ENCODE measurements at regions not wholly inside any gene's neighbourhood (a gene's known extent, or its start where the extent isn't known, plus 50 kb on each side); places are given as distances from the start of the nearest gene placed in this dataset.

- DNase-seq (ENCODE audit: low read depth in 1 of 2, low spot score in 2 of 2), result no peak
- Histone ChIP-seq H3K9me3 (ENCODE audit: insufficient read depth in 2 of 2, low read depth in 1 of 2, low read length in 1 of 2) (no peaks in the 10 kb centered on the region), H3K27ac (ENCODE audit: low read depth, low read length) (no peak overlapping the region), H3K4ac (replicated peaks; ENCODE audit: insufficient read length, low read depth, low read length) (no peak overlapping the region), H3K79me2 (ENCODE audit: control insufficient read depth in 1 of 2, insufficient read depth in 2 of 2, low read length in 2 of 2) (no peaks in the 10 kb centered on the region), H4K5ac (ENCODE audit: insufficient read length, low read depth, low read length) (no peak overlapping the region), H3K14ac (ENCODE audit: insufficient read length) (no peak overlapping the region), H3K4me2 (ENCODE audit: insufficient read depth in 1 of 2, low read depth in 2 of 2, low read length in 2 of 2) (no peak overlapping the region), H4K8ac (ENCODE audit: extremely low read depth, insufficient read depth, low read length) (no peak overlapping the region), H3K23ac (ENCODE audit: insufficient read length) (no peak overlapping the region), H3K4me3 (ENCODE audit: extremely low read depth in 1 of 4, insufficient read depth in 2 of 4, low read depth in 3 of 4, low read length in 4 of 4) (no peak overlapping the region), H2BK20ac (ENCODE audit: low read length) (no peak overlapping the region), H4K91ac (replicated peaks; ENCODE audit: insufficient read length, low read length) (no peak overlapping the region), H2BK15ac (ENCODE audit: low read length) (no peak overlapping the region), H3K18ac (ENCODE audit: extremely low read depth, low read length) (no peak overlapping the region), H4K20me1 (replicated peaks in 1 of 2; ENCODE audit: control insufficient read depth in 1 of 2, insufficient read depth in 2 of 2, low read length in 2 of 2) (no peaks in the 10 kb centered on the region), H2AFZ (ENCODE audit: low read length) (no peak overlapping the region), H3K27me3 (replicated peaks in 1 of 4; ENCODE audit: control insufficient read depth in 3 of 4, extremely low read depth in 1 of 4, insufficient read depth in 3 of 4, low read length in 3 of 4) (peaks cover 6 to 32% (median 29%) of the 10 kb centered on the region in 4 experiments), H3K23me2 (ENCODE audit: low read depth, low read length) (peaks cover 5% of the 10 kb centered on the region), H3K4me1 (replicated peaks in 1 of 4; ENCODE audit: control insufficient read depth in 3 of 4, insufficient read depth in 4 of 4, low read length in 3 of 4) (peaks cover 3 to 15% (median 5%) of the 10 kb centered on the region in 4 experiments; a peak in 6 of 7 replicates), H3K9ac (replicated peaks in 1 of 4; ENCODE audit: extremely low read depth in 1 of 4, low read depth in 3 of 4, low read length in 3 of 4) (no peak overlapping the region), H2BK12ac (ENCODE audit: low read depth, low read length) (0 out of 2 replicates have a peak overlapping the region, but pooled peaks have one; percentile 31), H3K36me3 (ENCODE audit: control insufficient read depth in 2 of 4, insufficient read depth in 4 of 4, low read length in 3 of 4) (no peaks in the 10 kb centered on the region), H2BK5ac (ENCODE audit: low read depth, low read length) (no peak overlapping the region), H3K56ac (replicated peaks; ENCODE audit: insufficient read length, low read depth, low read length) (no peak overlapping the region), H2AK5ac (ENCODE audit: low read depth, low read length) (no peak overlapping the region), H2BK120ac (replicated peaks; ENCODE audit: low read depth, low read length) (no peak overlapping the region), H3K79me1 (ENCODE audit: low read depth, low read length) (no peaks in the 10 kb centered on the region; the same call in 1 of the 2 replicates)
- ChIA-PET POLR2A (ENCODE audit: partially characterized antibody) (no interaction called here), CTCF (ENCODE audit: partially characterized antibody) (interaction anchor here (0.7 to 2.2 kb wide), 5 partner anchors 12 to 433 kb away, joined by 3 to 5 read pairs (median 3); no protein-coding TSS in a partner anchor)
- WGBS, 2 experiments (ENCODE audit: extremely low coverage in 1 of 2, insufficient coverage in 1 of 2, insufficient read length in 1 of 2, insufficient replicate concordance in 2 of 2, low coverage in 1 of 2, low lambda C conversion rate in 2 of 2, missing lambda C conversion rate in 1 of 2), result 50% methylated on average over 2 of the region's 2 CpGs; no CpG with 5 or more reads in 1 of the 2 experiments
- no peak for FAIRE-seq
- no peak for TF ChIP-seq TBP (IDR thresholded peaks at IDR 0.05; ENCODE audit: low read depth, low read length)
- no peak for TF ChIP-seq CEBPB (IDR thresholded peaks at IDR 0.05; ENCODE audit: low read depth, low read length)
- no peak for TF ChIP-seq HDAC2 (IDR thresholded peaks at IDR 0.05; ENCODE audit: borderline replicate concordance in 1 of 2, low read depth in 2 of 2, low read length in 2 of 2)
- TF ChIP-seq TAF7 (optimal IDR thresholded peaks at IDR 0.05; ENCODE audit: borderline replicate concordance, low read depth, low read length), result no peak
- TF ChIP-seq CHD1 (IDR thresholded peaks at IDR 0.05; ENCODE audit: low read depth, low read length), result no peak
- no peak for TF ChIP-seq CTCF (IDR thresholded peaks at IDR 0.05; ENCODE audit: control extremely low read depth in 1 of 3, insufficient read depth in 1 of 3, low read depth in 1 of 3, low read length in 3 of 3)
Measured at GRCh38 chr19:30233375-30233774, 138.8 kb upstream of the ZNF536 start.

All from H1 (cell line).